ENCODE measurements at regions not wholly inside any gene's neighbourhood (a gene's known extent, or its start where the extent isn't known, plus 50 kb on each side); places are given as distances from the start of the nearest gene placed in this dataset.

- ChIA-PET POLR2A (no interaction called here), CTCF (no interaction called here)
- Histone ChIP-seq H3K36me3 (ENCODE audit: control insufficient read depth in 2 of 3, insufficient read depth in 3 of 3, low read length in 3 of 3) (no peaks in the 10 kb centered on the region), H3K4me3 (ENCODE audit: low read length) (no peak overlapping the region), H3K27ac (ENCODE audit: low read depth, low read length) (no peak overlapping the region), H3K27me3 (ENCODE audit: control insufficient read depth in 2 of 2, insufficient read depth in 2 of 2, low read length in 2 of 2) (no peaks in the 10 kb centered on the region), H3K9me3 (ENCODE audit: control insufficient read depth in 2 of 3, low read length in 3 of 3) (no peaks in the 10 kb centered on the region), H3K4me1 (ENCODE audit: control insufficient read depth in 2 of 2, insufficient read depth in 2 of 2, low read length in 2 of 2) (no peaks in the 10 kb centered on the region)
- DNase-seq (no peak), ATAC-seq (no peak)
- Mint-ChIP-seq H3K36me3 (no peaks in the 10 kb centered on the region), H3K27me3 (no peaks in the 10 kb centered on the region), H3K4me1 (no peaks in the 10 kb centered on the region), H3K4me3 (no peak overlapping the region), H3K27ac (no peak overlapping the region), H3K9me3 (peaks cover 0 to 22% (median 2%) of the 10 kb centered on the region in 11 donors)
- intact Hi-C loops (cut with micrococcal nuclease) = no loop called here
Measured at GRCh38 chr13:103354171-103354570, 288.0 kb upstream of the SLC10A2 start.

DNA sequence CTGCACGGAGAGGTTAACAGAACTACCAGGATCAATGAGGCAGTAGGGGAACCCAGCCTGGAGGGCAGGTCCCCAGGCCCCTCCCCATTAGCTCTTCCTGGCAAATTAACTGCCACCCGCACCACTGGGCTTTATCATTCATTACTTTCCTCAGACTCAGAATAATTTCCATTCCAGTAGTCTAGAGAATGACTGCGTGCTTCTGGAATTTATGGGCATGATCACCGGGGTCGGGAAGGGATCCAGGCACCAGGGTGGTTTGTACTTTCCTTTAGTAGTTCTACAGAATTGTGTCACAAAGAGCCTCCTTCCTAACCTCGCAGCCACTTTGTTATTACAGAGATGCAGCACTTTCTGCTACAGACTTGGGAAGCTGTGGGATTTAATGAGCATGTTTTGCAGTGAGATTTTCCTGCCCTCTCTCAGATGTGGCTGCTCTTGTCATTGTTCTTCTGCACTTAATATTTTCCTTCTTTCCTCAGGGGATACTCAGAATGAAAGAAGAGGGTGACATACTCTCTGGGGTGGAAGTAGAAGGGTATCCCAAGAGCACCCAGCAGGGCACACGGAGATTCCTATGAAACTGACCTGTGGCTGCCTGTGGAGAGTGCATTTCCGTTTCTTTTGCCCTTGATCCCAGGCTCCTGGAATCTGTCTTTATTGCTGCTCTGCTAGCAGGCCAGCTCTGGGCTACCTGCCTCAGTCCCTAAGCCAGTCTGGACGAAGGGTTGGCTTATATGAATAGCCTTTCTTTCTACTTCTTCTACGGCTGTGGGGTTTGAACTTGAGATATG, 285.0 kb upstream of the SLC10A2 start:
- no peak overlapping the region for H3K27ac ChIP-seq (ENCODE audit: low read depth, low read length)
- no peaks in the 10 kb centered on the region for H3K36me3 Mint-ChIP-seq

DNA sequence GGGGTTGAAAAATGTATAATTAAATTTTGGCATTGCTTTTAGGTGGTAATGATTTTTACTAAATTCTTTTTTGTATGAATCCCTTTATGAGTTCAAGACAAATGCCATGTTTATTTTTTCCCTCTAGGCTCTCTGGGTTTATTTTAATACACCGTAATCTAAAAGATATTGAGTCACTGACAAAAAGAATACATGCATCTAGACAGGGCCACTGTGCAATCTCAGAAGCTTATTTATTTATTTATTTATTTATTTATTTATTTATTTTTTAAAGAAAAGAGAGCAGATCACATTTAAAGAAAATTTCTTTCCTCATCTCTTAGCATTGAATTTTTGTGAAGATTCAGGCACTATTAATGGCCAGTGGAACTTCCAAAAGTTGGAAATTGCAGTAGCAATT, 283.9 kb upstream of the SLC10A2 start:
- CTCF ChIA-PET = no interaction called here

More for the DNA sequence above, 285.0 kb upstream of the SLC10A2 start:
- intact Hi-C loops (cut with micrococcal nuclease) = no loop called here
- peaks cover 0 to 3% (median 0%) of the 10 kb centered on the region in 5 donors for H3K27me3 Mint-ChIP-seq
- CTCF ChIA-PET = no interaction called here
- H3K4me3 Mint-ChIP-seq = no peak overlapping the region
- H3K27ac Mint-ChIP-seq = no peak overlapping the region
- no peak overlapping the region for H3K4me3 ChIP-seq (ENCODE audit: low read length)
- POLR2A ChIA-PET = no interaction called here
- DNase-seq (no peak), ATAC-seq (no peak)
- H3K27me3 ChIP-seq (ENCODE audit: control insufficient read depth in 2 of 2, insufficient read depth in 2 of 2, low read length in 2 of 2) = no peaks in the 10 kb centered on the region
- H3K4me1 ChIP-seq (ENCODE audit: control insufficient read depth in 2 of 2, insufficient read depth in 2 of 2, low read length in 2 of 2) = no peaks in the 10 kb centered on the region
- H3K9me3 ChIP-seq (ENCODE audit: control insufficient read depth in 2 of 3, low read length in 3 of 3) = no peaks in the 10 kb centered on the region
- H3K4me1 Mint-ChIP-seq = no peaks in the 10 kb centered on the region
- peaks cover 0 to 22% (median 4%) of the 10 kb centered on the region in 11 donors for H3K9me3 Mint-ChIP-seq
- no peaks in the 10 kb centered on the region for H3K36me3 ChIP-seq (ENCODE audit: control insufficient read depth in 2 of 3, insufficient read depth in 3 of 3, low read length in 3 of 3)

DNA sequence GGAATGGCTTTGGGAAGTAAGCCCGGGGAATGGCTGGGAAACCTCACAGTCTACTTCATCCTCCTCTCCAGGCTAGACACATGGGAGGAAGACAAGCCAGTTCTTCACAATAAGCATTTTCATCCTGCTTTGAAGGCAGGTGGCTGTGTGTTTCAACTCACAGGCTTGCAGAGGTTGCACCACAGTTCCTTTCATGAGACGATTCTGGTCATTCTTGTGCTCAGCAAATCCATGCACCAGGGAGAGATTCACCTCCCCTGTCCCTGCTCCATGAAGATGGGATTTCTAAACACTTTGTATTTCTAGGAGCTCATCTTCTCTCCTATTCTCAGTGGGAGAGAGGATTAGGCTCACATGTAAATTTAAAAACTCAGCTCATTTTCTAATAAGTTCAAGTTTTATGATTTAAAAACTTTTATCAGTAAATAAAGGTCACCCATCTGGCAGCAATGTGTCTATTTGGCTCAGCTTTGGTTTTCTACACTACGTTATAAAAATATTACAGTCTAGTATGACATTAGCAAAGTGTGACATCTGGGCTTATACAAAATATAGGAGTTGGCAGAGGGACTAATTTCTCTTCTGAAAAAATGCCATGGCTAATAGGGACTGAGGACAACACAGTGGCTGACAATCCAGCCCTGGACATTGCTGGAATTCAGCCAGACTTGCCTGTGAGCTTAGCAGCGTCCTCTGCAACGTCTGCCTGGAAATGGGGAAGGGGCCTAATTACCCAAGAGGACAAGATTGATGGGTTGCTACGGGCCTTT, 283.2 kb upstream of the SLC10A2 start:
- Histone ChIP-seq H3K4me3 (ENCODE audit: low read length) (no peak overlapping the region), H3K27ac (ENCODE audit: low read depth, low read length) (no peak overlapping the region), H3K27me3 (ENCODE audit: control insufficient read depth in 2 of 2, insufficient read depth in 2 of 2, low read length in 2 of 2) (no peaks in the 10 kb centered on the region), H3K36me3 (ENCODE audit: control insufficient read depth in 2 of 3, insufficient read depth in 3 of 3, low read length in 3 of 3) (no peaks in the 10 kb centered on the region), H3K4me1 (ENCODE audit: control insufficient read depth in 2 of 2, insufficient read depth in 2 of 2, low read length in 2 of 2) (no peaks in the 10 kb centered on the region), H3K9me3 (ENCODE audit: control insufficient read depth in 2 of 3, low read length in 3 of 3) (no peaks in the 10 kb centered on the region)
- no peaks in the 10 kb centered on the region for H3K4me1 Mint-ChIP-seq
- no peak overlapping the region for H3K27ac Mint-ChIP-seq
- CTCF ChIA-PET = no interaction called here
- H3K4me3 Mint-ChIP-seq = no peak overlapping the region
- intact Hi-C loops (cut with micrococcal nuclease) = no loop called here
- H3K36me3 Mint-ChIP-seq = peaks cover 0 to 6% (median 0%) of the 10 kb centered on the region in 5 donors
- no peak for ATAC-seq
- peaks cover 3 to 24% (median 8%) of the 10 kb centered on the region in 11 donors for H3K9me3 Mint-ChIP-seq
- H3K27me3 Mint-ChIP-seq = peaks cover 0 to 3% (median 0%) of the 10 kb centered on the region in 5 donors
- DNase-seq = no peak
- POLR2A ChIA-PET = no interaction called here

More for the DNA sequence above, 283.9 kb upstream of the SLC10A2 start:
- intact Hi-C loops (cut with micrococcal nuclease) = no loop called here
- Mint-ChIP-seq H3K27ac (no peak overlapping the region), H3K36me3 (no peaks in the 10 kb centered on the region), H3K27me3 (peaks cover 0 to 3% (median 0%) of the 10 kb centered on the region in 5 donors), H3K4me3 (no peak overlapping the region), H3K4me1 (no peaks in the 10 kb centered on the region), H3K9me3 (peaks cover 0 to 18% (median 5%) of the 10 kb centered on the region in 11 donors)
- no peak overlapping the region for H3K27ac ChIP-seq (ENCODE audit: low read depth, low read length)
- H3K4me1 ChIP-seq (ENCODE audit: control insufficient read depth in 2 of 2, insufficient read depth in 2 of 2, low read length in 2 of 2) = no peaks in the 10 kb centered on the region
- no peak for DNase-seq
- H3K27me3 ChIP-seq (ENCODE audit: control insufficient read depth in 2 of 2, insufficient read depth in 2 of 2, low read length in 2 of 2) = no peaks in the 10 kb centered on the region
- no peak overlapping the region for H3K4me3 ChIP-seq (ENCODE audit: low read length)
- no peak for ATAC-seq
- no peaks in the 10 kb centered on the region for H3K9me3 ChIP-seq (ENCODE audit: control insufficient read depth in 2 of 3, low read length in 3 of 3)
- H3K36me3 ChIP-seq (ENCODE audit: control insufficient read depth in 2 of 3, insufficient read depth in 3 of 3, low read length in 3 of 3) = no peaks in the 10 kb centered on the region
- POLR2A ChIA-PET = no interaction called here

DNA sequence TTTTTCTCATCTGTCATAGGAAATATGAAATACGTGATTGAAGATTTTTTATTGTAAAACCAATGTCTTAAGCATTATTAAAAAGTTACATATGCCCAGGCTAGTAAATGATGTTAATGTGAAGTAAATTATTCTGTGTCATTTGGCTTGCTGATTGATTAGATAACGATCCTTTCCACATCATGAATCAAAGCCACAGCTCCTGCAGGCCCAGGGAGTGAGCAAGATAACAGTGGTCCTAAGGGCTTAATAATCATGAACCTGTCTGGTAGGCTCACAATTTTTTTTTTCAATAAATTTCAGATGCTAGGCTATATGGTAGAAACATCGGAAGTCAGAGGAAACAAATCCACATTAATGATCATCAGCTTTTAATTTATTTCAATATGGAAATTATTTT, 269.0 kb upstream of the SLC10A2 start:
- no peak for DNase-seq
- no peaks in the 10 kb centered on the region for H3K36me3 Mint-ChIP-seq
- H3K9me3 Mint-ChIP-seq = peaks cover 0 to 13% (median 3%) of the 10 kb centered on the region in 11 donors
- ChIA-PET CTCF (no interaction called here), POLR2A (no interaction called here)
- no peak overlapping the region for H3K27ac Mint-ChIP-seq
- no peak overlapping the region for H3K4me3 Mint-ChIP-seq
- H3K9me3 ChIP-seq (ENCODE audit: control insufficient read depth in 2 of 3, low read length in 3 of 3) = no peaks in the 10 kb centered on the region
- no peaks in the 10 kb centered on the region for H3K4me1 Mint-ChIP-seq
- no peak for ATAC-seq
- H3K27me3 ChIP-seq (ENCODE audit: control insufficient read depth in 2 of 2, insufficient read depth in 2 of 2, low read length in 2 of 2) = no peaks in the 10 kb centered on the region
- peaks cover 0 to 5% (median 0%) of the 10 kb centered on the region in 5 donors for H3K27me3 Mint-ChIP-seq
- H3K27ac ChIP-seq (ENCODE audit: low read depth, low read length) = no peak overlapping the region
- no peak overlapping the region for H3K4me3 ChIP-seq (ENCODE audit: low read length)
- H3K4me1 ChIP-seq (ENCODE audit: control insufficient read depth in 2 of 2, insufficient read depth in 2 of 2, low read length in 2 of 2) = no peaks in the 10 kb centered on the region
- intact Hi-C loops (cut with micrococcal nuclease) = no loop called here
- no peaks in the 10 kb centered on the region for H3K36me3 ChIP-seq (ENCODE audit: control insufficient read depth in 2 of 3, insufficient read depth in 3 of 3, low read length in 3 of 3)

- Histone ChIP-seq H3K9me3 (ENCODE audit: control insufficient read depth in 2 of 3, low read length in 3 of 3) (no peaks in the 10 kb centered on the region), H3K4me3 (ENCODE audit: low read length) (no peak overlapping the region), H3K4me1 (ENCODE audit: control insufficient read depth in 2 of 2, insufficient read depth in 2 of 2, low read length in 2 of 2) (no peaks in the 10 kb centered on the region), H3K36me3 (ENCODE audit: control insufficient read depth in 2 of 3, insufficient read depth in 3 of 3, low read length in 3 of 3) (no peaks in the 10 kb centered on the region), H3K27ac (ENCODE audit: low read depth, low read length) (no peak overlapping the region), H3K27me3 (ENCODE audit: control insufficient read depth in 2 of 2, insufficient read depth in 2 of 2, low read length in 2 of 2) (no peaks in the 10 kb centered on the region)
- CTCF ChIA-PET = no interaction called here
- DNase-seq = no peak
- no peak overlapping the region for H3K4me3 Mint-ChIP-seq
- H3K36me3 Mint-ChIP-seq = no peaks in the 10 kb centered on the region
- peaks cover 0 to 13% (median 3%) of the 10 kb centered on the region in 11 donors for H3K9me3 Mint-ChIP-seq
- H3K4me1 Mint-ChIP-seq = no peaks in the 10 kb centered on the region
- H3K27ac Mint-ChIP-seq = no peak overlapping the region
- intact Hi-C loops (cut with micrococcal nuclease) = no loop called here
- POLR2A ChIA-PET = no interaction called here
- ATAC-seq = no peak
- peaks cover 0 to 6% (median 0%) of the 10 kb centered on the region in 5 donors for H3K27me3 Mint-ChIP-seq
Measured at GRCh38 chr13:103331924-103332323, 265.7 kb upstream of the SLC10A2 start.
